Fibroblast of pulmonary artery (primary cell): ENCODE measurements at regions not wholly inside any gene's neighbourhood (a gene's known extent, or its start where the extent isn't known, plus 50 kb on each side); places are given as distances from the start of the nearest gene placed in this dataset.
"Not testable (repeated sequence)": the region's sequence is repeated elsewhere in the genome, so short reads cannot be mapped to it uniquely, and the experiment has no call there.

ENCODE experiments used
- DNase-seq: peaks from one replicate; pipeline ENCODE4 v3.0.0-alpha.2; 2010; ENCODE audit warnings: low read depth
- H3K4me3 ChIP-seq: replicated peaks from 2 replicates; pipeline ENCODE4 v1.5.1; 2011; ENCODE audit warnings: low read depth, mild to moderate bottlenecking, control low read depth, low read length, moderate library complexity
- CTCF ChIP-seq: IDR thresholded peaks from 2 replicates; pipeline ENCODE4 v1.5.1; 2011; ENCODE audit warnings: mild to moderate bottlenecking, control low read depth, low read length, inconsistent platforms; ENCODE audit errors: missing control alignments

GRCh38 chr11:87597725-87598124, 560.0 kb downstream of the TMEM135 start:
- no peak for TF ChIP-seq CTCF
- no peak for DNase-seq
- no peak overlapping the region for H3K4me3 ChIP-seq

- H3K4me3 ChIP-seq, result no peak overlapping the region
- TF ChIP-seq CTCF, result no peak
- DNase-seq, result no peak
Measured at GRCh38 chr11:87596176-87596575, 558.4 kb downstream of the TMEM135 start.

GRCh38 chr11:87589082-87589481, 551.3 kb downstream of the TMEM135 start:
- no peak for DNase-seq
- no peak for TF ChIP-seq CTCF

GRCh38 chr11:87585613-87586012, 547.9 kb downstream of the TMEM135 start:
- H3K4me3 ChIP-seq, DNase-seq: not testable (repeated sequence)

More at GRCh38 chr11:87589082-87589481, 551.3 kb downstream of the TMEM135 start:
- H3K4me3 ChIP-seq, result no peak overlapping the region

- H3K4me3 ChIP-seq, result no peak overlapping the region
- DNase-seq, result no peak
- TF ChIP-seq CTCF, result no peak
Measured at GRCh38 chr11:87583931-87584330, 546.2 kb downstream of the TMEM135 start.

GRCh38 chr11:87575088-87575487, 537.4 kb downstream of the TMEM135 start:
- no peak for DNase-seq
- TF ChIP-seq CTCF, result no peak
- H3K4me3 ChIP-seq, result no peak overlapping the region

GRCh38 chr11:87574193-87574592, 536.5 kb downstream of the TMEM135 start:
- TF ChIP-seq CTCF, result no peak
- DNase-seq, result no peak
- no peak overlapping the region for H3K4me3 ChIP-seq
